Astrocyte (in vitro differentiated cells and primary cell): ENCODE measurements at regions not wholly inside any gene's neighbourhood (a gene's known extent, or its start where the extent isn't known, plus 50 kb on each side); places are given as distances from the start of the nearest gene placed in this dataset.

Experiments
- DNase-seq: peaks from one replicate; pipeline ENCODE4 v3.0.0-alpha.2; 2010; ENCODE audit warnings: low read depth
- FAIRE-seq: peaks from 2 replicates; lab custom pipeline; 2011; peaks lifted over from hg19 to GRCh38; lab: Jason Lieb, UNC
- H2AFZ ChIP-seq: 2 replicates; pipeline ENCODE4 v1.6.0; 2012; ENCODE audit warnings: low read depth, low read length, inconsistent platforms
- H3K27ac ChIP-seq: 2 replicates; pipeline ENCODE4 v1.5.1; 2011; ENCODE audit warnings: low read depth, low read length, inconsistent platforms
- H3K27me3 ChIP-seq: 2 replicates; pipeline ENCODE4 v1.6.0; 2011; ENCODE audit warnings: low read length, inconsistent platforms; ENCODE audit not compliant: insufficient read depth
- H3K36me3 ChIP-seq: 2 replicates; pipeline ENCODE4 v1.5.1; 2011; ENCODE audit warnings: low read length, inconsistent platforms; ENCODE audit not compliant: insufficient read depth
- H3K4me1 ChIP-seq: 2 replicates; pipeline ENCODE4 v1.5.1; 2011; ENCODE audit warnings: low read length, inconsistent platforms; ENCODE audit not compliant: insufficient read depth
- H3K4me2 ChIP-seq: 2 replicates; pipeline ENCODE4 v1.6.0; 2012; ENCODE audit warnings: low read length, inconsistent platforms
- H3K4me3 ChIP-seq: 2 replicates; pipeline ENCODE4 v1.5.1; 2011; ENCODE audit warnings: low read depth, mild to moderate bottlenecking, low read length, inconsistent platforms; ENCODE audit not compliant: insufficient read depth
- H3K79me2 ChIP-seq: 2 replicates; pipeline ENCODE4 v1.6.0; 2012; ENCODE audit warnings: mild to moderate bottlenecking, low read length, inconsistent platforms; ENCODE audit not compliant: insufficient read depth
- H3K9ac ChIP-seq: 2 replicates; pipeline ENCODE4 v1.6.0; 2012; ENCODE audit warnings: mild to moderate bottlenecking, low read length, inconsistent platforms
- H3K9me3 ChIP-seq: 2 replicates; pipeline ENCODE4 v1.5.1; 2012; ENCODE audit warnings: low read depth, mild to moderate bottlenecking, low read length, inconsistent platforms; ENCODE audit not compliant: insufficient read depth
- H4K20me1 ChIP-seq: 2 replicates; pipeline ENCODE4 v1.6.0; 2012; ENCODE audit warnings: low read length, inconsistent platforms; ENCODE audit not compliant: insufficient read depth
- H3K27ac Mint-ChIP-seq: one replicate; pipeline ENCODE4 v1.8.0; 2021; ENCODE audit warnings: mild to moderate bottlenecking, mixed read lengths; ENCODE audit not compliant: unreplicated experiment
- H3K27me3 Mint-ChIP-seq: one replicate; pipeline ENCODE4 v1.8.0; 2021; ENCODE audit warnings: low read depth, mixed read lengths; ENCODE audit not compliant: unreplicated experiment
- H3K36me3 Mint-ChIP-seq: one replicate; pipeline ENCODE4 v1.8.0; 2021; ENCODE audit warnings: low read depth, mixed read lengths; ENCODE audit not compliant: unreplicated experiment
- H3K4me1 Mint-ChIP-seq: one replicate; pipeline ENCODE4 v1.8.0; 2021; ENCODE audit warnings: low read depth, mixed read lengths; ENCODE audit not compliant: unreplicated experiment
- H3K4me3 Mint-ChIP-seq: one replicate; pipeline ENCODE4 v1.8.0; 2021; ENCODE audit warnings: mild to moderate bottlenecking, moderate library complexity, mixed read lengths; ENCODE audit not compliant: unreplicated experiment
- H3K9me3 Mint-ChIP-seq: one replicate; pipeline ENCODE4 v1.8.0; 2021; ENCODE audit warnings: mild to moderate bottlenecking, mixed read lengths; ENCODE audit not compliant: unreplicated experiment
- EZH2 ChIP-seq: IDR thresholded peaks from 2 replicates; pipeline ENCODE4 v1.6.1; 2012; ENCODE audit warnings: mild to moderate bottlenecking, low read length, inconsistent platforms; ENCODE audit not compliant: insufficient read depth
- TF ChIP-seq, protein P1 (sequence below): IDR thresholded peaks from 2 replicates; pipeline ENCODE4 v1.5.1; 2011; ENCODE audit warnings: low read depth, mild to moderate bottlenecking, inconsistent platforms, low read length, moderate library complexity; ENCODE audit not compliant: insufficient read depth

DNA sequence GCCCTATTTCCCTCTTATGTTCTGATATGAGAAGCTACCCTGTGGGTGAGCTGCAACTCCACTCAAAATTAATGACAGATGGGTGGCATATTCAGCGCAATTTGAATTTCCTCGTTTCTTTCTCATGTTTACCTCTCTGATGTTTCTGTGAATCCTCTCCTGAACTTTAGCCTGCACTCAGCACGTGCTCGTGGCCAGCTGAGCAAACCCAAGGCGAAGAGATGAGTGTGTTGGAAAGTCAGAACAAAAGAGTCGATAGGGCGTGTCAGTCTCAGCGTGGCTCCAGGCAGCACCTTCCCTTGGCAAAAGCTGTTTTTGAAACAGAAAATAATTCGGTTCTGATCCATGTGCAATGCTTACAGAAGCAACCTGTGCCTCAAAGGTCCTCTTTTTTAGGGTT is 226.1 kb upstream of the GMDS start:
- Histone ChIP-seq H3K27me3 (peaks cover 26% of the 10 kb centered on the region), H3K9me3 (no peaks in the 10 kb centered on the region), H4K20me1 (no peaks in the 10 kb centered on the region), H3K79me2 (no peaks in the 10 kb centered on the region), H3K4me3 (no peak overlapping the region), H3K4me2 (no peak overlapping the region), H2AFZ (no peak overlapping the region), H3K36me3 (no peaks in the 10 kb centered on the region), H3K4me1 (no peaks in the 10 kb centered on the region), H3K27ac (no peak overlapping the region), H3K9ac (no peak overlapping the region)
- Mint-ChIP-seq H3K27me3 (peaks cover 37% of the 10 kb centered on the region), H3K27ac (no peak overlapping the region), H3K36me3 (peaks cover 2% of the 10 kb centered on the region), H3K4me3 (no peak overlapping the region), H3K9me3 (peaks cover 7% of the 10 kb centered on the region), H3K4me1 (peaks cover 6% of the 10 kb centered on the region)
- TF ChIP-seq EZH2, result no peak
- TF ChIP-seq, protein P1, sequence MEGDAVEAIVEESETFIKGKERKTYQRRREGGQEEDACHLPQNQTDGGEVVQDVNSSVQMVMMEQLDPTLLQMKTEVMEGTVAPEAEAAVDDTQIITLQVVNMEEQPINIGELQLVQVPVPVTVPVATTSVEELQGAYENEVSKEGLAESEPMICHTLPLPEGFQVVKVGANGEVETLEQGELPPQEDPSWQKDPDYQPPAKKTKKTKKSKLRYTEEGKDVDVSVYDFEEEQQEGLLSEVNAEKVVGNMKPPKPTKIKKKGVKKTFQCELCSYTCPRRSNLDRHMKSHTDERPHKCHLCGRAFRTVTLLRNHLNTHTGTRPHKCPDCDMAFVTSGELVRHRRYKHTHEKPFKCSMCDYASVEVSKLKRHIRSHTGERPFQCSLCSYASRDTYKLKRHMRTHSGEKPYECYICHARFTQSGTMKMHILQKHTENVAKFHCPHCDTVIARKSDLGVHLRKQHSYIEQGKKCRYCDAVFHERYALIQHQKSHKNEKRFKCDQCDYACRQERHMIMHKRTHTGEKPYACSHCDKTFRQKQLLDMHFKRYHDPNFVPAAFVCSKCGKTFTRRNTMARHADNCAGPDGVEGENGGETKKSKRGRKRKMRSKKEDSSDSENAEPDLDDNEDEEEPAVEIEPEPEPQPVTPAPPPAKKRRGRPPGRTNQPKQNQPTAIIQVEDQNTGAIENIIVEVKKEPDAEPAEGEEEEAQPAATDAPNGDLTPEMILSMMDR, result no peak
- DNase-seq, result no peak
- FAIRE-seq, result no peak

DNA sequence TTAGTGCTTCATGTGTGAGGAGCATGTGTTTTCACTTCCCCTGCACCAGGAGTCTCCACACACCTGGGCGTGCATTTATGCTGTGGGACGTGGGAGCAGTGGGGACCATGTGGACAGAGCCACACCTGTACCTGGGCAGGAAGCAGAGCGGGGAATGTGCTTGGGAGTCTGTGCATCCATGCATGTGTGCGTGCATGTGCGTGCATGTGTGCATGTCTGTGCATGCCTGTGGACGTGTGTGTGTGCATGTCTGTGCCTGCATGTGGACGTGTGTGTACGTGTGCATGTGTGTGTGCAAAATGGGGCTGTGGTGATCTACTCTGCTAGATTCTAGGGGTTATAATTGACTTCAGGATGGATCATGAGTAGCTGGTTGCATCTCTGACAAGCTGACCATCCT is 224.0 kb upstream of the GMDS start:
- H3K4me1 Mint-ChIP-seq, result peaks cover 6% of the 10 kb centered on the region
- DNase-seq (no peak), FAIRE-seq (no peak)
- Histone ChIP-seq H4K20me1 (no peaks in the 10 kb centered on the region), H3K9me3 (no peaks in the 10 kb centered on the region), H3K79me2 (no peaks in the 10 kb centered on the region), H3K27me3 (peaks cover 26% of the 10 kb centered on the region), H3K4me3 (no peak overlapping the region), H3K4me1 (no peaks in the 10 kb centered on the region), H3K36me3 (no peaks in the 10 kb centered on the region), H3K4me2 (no peak overlapping the region), H3K9ac (no peak overlapping the region), H3K27ac (no peak overlapping the region), H2AFZ (no peak overlapping the region)
- H3K27ac Mint-ChIP-seq, result no peak overlapping the region
- peaks cover 44% of the 10 kb centered on the region for H3K27me3 Mint-ChIP-seq
- H3K36me3 Mint-ChIP-seq, result peaks cover under 1% of the 10 kb centered on the region
- TF ChIP-seq EZH2, result no peak
- TF ChIP-seq, protein P1, result no peak
- peaks cover 5% of the 10 kb centered on the region for H3K9me3 Mint-ChIP-seq
- H3K4me3 Mint-ChIP-seq, result no peak overlapping the region

GRCh38 chr6:2468601-2468955 is 223.2 kb upstream of the GMDS start:
- peaks cover 6% of the 10 kb centered on the region for H3K4me1 Mint-ChIP-seq
- no peak overlapping the region for H3K4me3 Mint-ChIP-seq
- peaks cover 26% of the 10 kb centered on the region for H3K27me3 ChIP-seq
- no peak overlapping the region for H3K4me2 ChIP-seq
- DNase-seq (peak; percentile 36), FAIRE-seq (no peak)
- H2AFZ ChIP-seq, result no peak overlapping the region
- H3K27ac Mint-ChIP-seq, result no peak overlapping the region
- no peaks in the 10 kb centered on the region for H3K9me3 ChIP-seq
- no peaks in the 10 kb centered on the region for H3K36me3 ChIP-seq
- H3K9me3 Mint-ChIP-seq, result no peaks in the 10 kb centered on the region
- no peaks in the 10 kb centered on the region for H3K4me1 ChIP-seq
- no peak for TF ChIP-seq EZH2
- TF ChIP-seq, protein P1, result no peak
- no peaks in the 10 kb centered on the region for H3K36me3 Mint-ChIP-seq
- no peak overlapping the region for H3K27ac ChIP-seq
- H3K79me2 ChIP-seq, result no peaks in the 10 kb centered on the region
- no peak overlapping the region for H3K9ac ChIP-seq
- no peaks in the 10 kb centered on the region for H4K20me1 ChIP-seq
- H3K4me3 ChIP-seq, result no peak overlapping the region
- H3K27me3 Mint-ChIP-seq, result peaks cover 48% of the 10 kb centered on the region
